Activated CD4-positive, alpha-beta T cell treated with anti-CD3 and anti-CD28 coated beads for 36 hours (primary cell): ENCODE measurements at regions not wholly inside any gene's neighbourhood (a gene's known extent, or its start where the extent isn't known, plus 50 kb on each side); places are given as distances from the start of the nearest gene placed in this dataset.

Experiments used
- ATAC-seq: fragments of 200-7000 bp; cut with Tn5 transposase; one replicate; pipeline ENCODE4 v1.10.0; 2021; ENCODE audit warnings: mild to moderate bottlenecking, moderate library complexity
- CTCF ChIA-PET: fragments of 350-600 bp; sonication (Branson Sonifier 250); formaldehyde crosslinking; loops from one replicate; lab custom pipeline; 2021; ENCODE audit warnings: antibody characterized with exemption; lab: Charles Lee
- POLR2A ChIA-PET: fragments of 350-600 bp; sonication (Branson Sonifier 250); formaldehyde crosslinking; loops from one replicate; lab custom pipeline; 2021; ENCODE audit warnings: antibody characterized with exemption, inconsistent platforms; lab: Charles Lee
- DNase-seq: peaks from one replicate; pipeline ENCODE4 v3.0.0-alpha.2; 2020
- H3K27ac Mint-ChIP-seq: one replicate; pipeline ENCODE4 v1.8.0; 2021; ENCODE audit warnings: mixed read lengths
- H3K27me3 Mint-ChIP-seq: one replicate; pipeline ENCODE4 v1.8.0; 2021; ENCODE audit warnings: mixed read lengths
- H3K36me3 Mint-ChIP-seq: one replicate; pipeline ENCODE4 v1.8.0; 2021; ENCODE audit warnings: low read depth, mixed read lengths
- H3K4me1 Mint-ChIP-seq: one replicate; pipeline ENCODE4 v1.8.0; 2021; ENCODE audit warnings: mixed read lengths
- H3K4me3 Mint-ChIP-seq: one replicate; pipeline ENCODE4 v1.8.0; 2021; ENCODE audit warnings: mild to moderate bottlenecking, moderate library complexity, mixed read lengths
- H3K9me3 Mint-ChIP-seq: one replicate; pipeline ENCODE4 v1.8.0; 2021; ENCODE audit warnings: low read depth, mixed read lengths
- intact Hi-C, 2 experiments: fragments of 100-400 bp; cut with DNase I in 1 of 2; cut with micrococcal nuclease in 1 of 2; formaldehyde crosslinking; loops; one replicate each; pipeline versions ENCODE4 v1.14.2 to v1.15.1; 2022 to 2024; cut with DNase I, micrococcal nuclease

GRCh38 chr2:147630585-147630984 is 214.2 kb upstream of the ACVR2A start:
- no peak overlapping the region for H3K4me3 Mint-ChIP-seq
- intact Hi-C loops = loop anchor here (2.0 to 10.0 kb wide), 3 partner anchors 32 to 214 kb away; partner anchors contain the start of gene ACVR2A (in 2 of the 2)
- ATAC-seq (peak; percentile 77), DNase-seq (peak; percentile 32)
- H3K9me3 Mint-ChIP-seq = peaks cover 2% of the 10 kb centered on the region
- ChIA-PET CTCF (no interaction called here), POLR2A (no interaction called here)
- peak overlapping the region; percentile 69 for H3K27ac Mint-ChIP-seq
- H3K4me1 Mint-ChIP-seq = peaks cover 50% of the 10 kb centered on the region
- H3K27me3 Mint-ChIP-seq = no peaks in the 10 kb centered on the region
- no peaks in the 10 kb centered on the region for H3K36me3 Mint-ChIP-seq

- H3K36me3 Mint-ChIP-seq = peaks cover 3% of the 10 kb centered on the region
- H3K4me1 Mint-ChIP-seq = peaks cover 57% of the 10 kb centered on the region
- intact Hi-C loops = loop anchor here (2.0 to 10.0 kb wide), 4 partner anchors 332 to 896 kb away; partner anchors contain the start of genes MBD5 (in 1 of the 2) and ORC4 (in 1 of the 2)
- no peak overlapping the region for H3K4me3 Mint-ChIP-seq
- ATAC-seq (peak; percentile 43), DNase-seq (no peak)
- ChIA-PET CTCF (interaction anchor here (1.2 kb wide), 1 partner anchor 9 kb away, joined by 3 read pairs; no protein-coding TSS in a partner anchor), POLR2A (no interaction called here)
- peak overlapping the region; percentile 59 for H3K27ac Mint-ChIP-seq
- peaks cover 2% of the 10 kb centered on the region for H3K9me3 Mint-ChIP-seq
- no peaks in the 10 kb centered on the region for H3K27me3 Mint-ChIP-seq
Observed at GRCh38 chr2:147628971-147629421, 215.8 kb upstream of the ACVR2A start.

- Mint-ChIP-seq H3K36me3 (peaks cover 3% of the 10 kb centered on the region), H3K27ac (peak overlapping the region; percentile 81), H3K9me3 (no peaks in the 10 kb centered on the region), H3K4me1 (peaks cover 34% of the 10 kb centered on the region), H3K4me3 (peak overlapping the region; percentile 41), H3K27me3 (no peaks in the 10 kb centered on the region)
- DNase-seq (peak; percentile 23), ATAC-seq (peak; percentile 99)
- ChIA-PET CTCF (interaction anchor here (1.1 kb wide), 1 partner anchor 11 kb away, joined by 3 read pairs; no protein-coding TSS in a partner anchor), POLR2A (no interaction called here)
- intact Hi-C loops = loop anchor here (5.0 to 10.0 kb wide), 4 partner anchors 39 to 901 kb away; partner anchors contain the start of genes MBD5 (in 1 of the 2) and ORC4 (in 1 of the 2)
Observed at GRCh38 chr2:147623328-147623727, 221.5 kb upstream of the ACVR2A start.

- DNase-seq (no peak), ATAC-seq (no peak)
- H3K9me3 Mint-ChIP-seq = no peaks in the 10 kb centered on the region
- H3K27ac Mint-ChIP-seq = no peak overlapping the region
- ChIA-PET POLR2A (no interaction called here), CTCF (no interaction called here)
- H3K36me3 Mint-ChIP-seq = peaks cover 3% of the 10 kb centered on the region
- H3K4me1 Mint-ChIP-seq = peaks cover 23% of the 10 kb centered on the region
- H3K27me3 Mint-ChIP-seq = no peaks in the 10 kb centered on the region
- intact Hi-C loops = loop anchor here (5.0 to 10.0 kb wide), 4 partner anchors 41 to 903 kb away; partner anchors contain the start of genes MBD5 (in 1 of the 2) and ORC4 (in 1 of the 2)
- no peak overlapping the region for H3K4me3 Mint-ChIP-seq
Observed at GRCh38 chr2:147621656-147622197, 223.1 kb upstream of the ACVR2A start.

DNA sequence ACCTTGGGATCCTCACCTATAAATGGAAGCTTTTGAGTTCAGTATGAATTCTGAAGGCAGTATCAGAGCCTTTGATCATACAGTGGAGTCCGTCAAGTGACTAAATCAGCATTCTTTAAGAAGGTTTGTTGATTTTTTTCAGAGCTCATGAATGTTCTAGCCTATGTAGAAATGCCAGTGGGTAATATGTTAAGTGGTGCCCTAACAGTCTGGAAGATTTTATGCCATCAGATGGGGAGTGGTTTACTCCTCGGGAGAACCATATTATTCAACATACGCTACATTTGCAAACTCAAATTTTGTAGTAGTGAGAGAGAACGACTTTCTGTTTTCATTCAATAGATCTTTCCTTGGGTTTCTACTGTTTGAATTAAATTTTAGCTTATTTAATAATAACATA is 225.0 kb upstream of the ACVR2A start:
- Mint-ChIP-seq H3K4me1 (peaks cover 23% of the 10 kb centered on the region), H3K27me3 (no peaks in the 10 kb centered on the region), H3K27ac (no peak overlapping the region), H3K36me3 (peaks cover 3% of the 10 kb centered on the region), H3K9me3 (no peaks in the 10 kb centered on the region), H3K4me3 (no peak overlapping the region)
- DNase-seq (no peak), ATAC-seq (no peak)
- intact Hi-C loops = loop anchor here (5.0 to 10.0 kb wide), 4 partner anchors 42 to 905 kb away; partner anchors contain the start of genes MBD5 (in 1 of the 2) and ORC4 (in 1 of the 2)
- ChIA-PET POLR2A (no interaction called here), CTCF (interaction anchor here (1.2 kb wide), 1 partner anchor 9 kb away, joined by 3 read pairs; no protein-coding TSS in a partner anchor)

DNA sequence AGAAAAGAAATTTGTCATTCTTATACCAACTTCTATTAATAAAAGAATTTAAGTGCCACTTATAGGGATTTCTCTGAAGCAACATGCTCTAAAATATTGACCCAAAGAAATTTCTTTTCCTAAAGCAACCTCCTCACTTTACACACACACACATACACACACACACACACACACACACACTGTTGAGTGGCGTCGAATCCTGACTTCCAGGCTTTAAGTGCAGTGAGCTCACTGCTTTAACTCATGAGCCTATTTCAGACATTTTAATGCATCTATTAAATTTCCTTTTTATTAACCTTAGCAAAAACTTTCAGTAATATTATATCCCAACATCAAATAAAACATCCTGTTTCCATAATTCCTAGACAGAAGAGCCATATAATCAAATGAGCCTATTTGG is 229.1 kb upstream of the ACVR2A start:
- Mint-ChIP-seq H3K27me3 (no peaks in the 10 kb centered on the region), H3K9me3 (no peaks in the 10 kb centered on the region), H3K4me3 (no peak overlapping the region), H3K4me1 (no peaks in the 10 kb centered on the region), H3K27ac (no peak overlapping the region), H3K36me3 (no peaks in the 10 kb centered on the region)
- DNase-seq (no peak), ATAC-seq (no peak)
- POLR2A ChIA-PET = no interaction called here
- CTCF ChIA-PET = no interaction called here
- intact Hi-C loops = no loop called here

GRCh38 chr2:147614979-147615470 is 229.8 kb upstream of the ACVR2A start:
- no peaks in the 10 kb centered on the region for H3K36me3 Mint-ChIP-seq
- no peak overlapping the region for H3K4me3 Mint-ChIP-seq
- POLR2A ChIA-PET = no interaction called here
- H3K9me3 Mint-ChIP-seq = no peaks in the 10 kb centered on the region
- intact Hi-C loops = no loop called here
- H3K27ac Mint-ChIP-seq = no peak overlapping the region
- ATAC-seq (no peak), DNase-seq (no peak)
- CTCF ChIA-PET = interaction anchor here (0.6 kb wide), 1 partner anchor 64 kb away, joined by 4 read pairs; no protein-coding TSS in a partner anchor
- no peaks in the 10 kb centered on the region for H3K27me3 Mint-ChIP-seq
- H3K4me1 Mint-ChIP-seq = no peaks in the 10 kb centered on the region

DNA sequence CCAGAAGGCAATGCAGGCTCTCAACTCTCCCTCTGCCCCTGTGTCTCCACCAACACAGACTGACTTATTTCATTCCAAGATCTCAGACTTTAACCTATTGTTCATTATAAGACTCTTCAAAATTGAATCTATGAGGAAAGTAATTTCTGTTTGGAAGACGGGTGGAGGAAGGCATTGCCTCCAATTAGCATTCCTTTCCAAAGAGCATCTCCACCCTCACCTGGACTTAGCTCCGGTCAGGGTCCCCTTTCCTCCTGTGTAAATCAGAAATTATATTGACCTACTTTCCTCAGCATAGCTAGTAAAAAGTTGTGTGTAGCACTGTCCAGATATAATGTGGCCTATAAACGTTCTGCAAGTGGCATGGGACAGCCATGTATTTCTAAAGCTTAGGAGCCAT is 230.4 kb upstream of the ACVR2A start:
- Mint-ChIP-seq H3K9me3 (no peaks in the 10 kb centered on the region), H3K27ac (no peak overlapping the region), H3K27me3 (no peaks in the 10 kb centered on the region), H3K4me3 (no peak overlapping the region), H3K36me3 (no peaks in the 10 kb centered on the region), H3K4me1 (no peaks in the 10 kb centered on the region)
- POLR2A ChIA-PET = no interaction called here
- ATAC-seq = no peak
- CTCF ChIA-PET = no interaction called here
- DNase-seq = no peak
- intact Hi-C loops = no loop called here

GRCh38 chr2:147610496-147611040 is 234.3 kb upstream of the ACVR2A start:
- no peaks in the 10 kb centered on the region for H3K36me3 Mint-ChIP-seq

DNA sequence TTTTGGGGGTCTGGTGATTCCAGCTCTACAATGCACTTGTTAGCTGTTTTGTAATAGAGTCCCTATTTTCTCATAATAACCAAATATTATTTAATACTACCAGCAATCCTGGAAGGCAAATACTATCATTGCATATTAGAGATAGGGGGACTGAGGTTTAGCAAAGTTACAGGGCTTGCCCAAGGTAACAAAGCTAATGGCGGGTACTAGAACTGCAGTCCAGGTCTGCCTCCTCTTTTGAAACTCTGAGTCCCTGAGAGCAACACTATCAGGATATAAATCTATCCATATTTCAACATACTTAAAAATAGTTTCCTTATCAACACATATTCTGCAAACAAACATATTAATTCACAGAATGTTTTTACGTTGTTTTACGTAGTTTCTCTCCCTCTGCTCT is 235.5 kb upstream of the ACVR2A start:
- DNase-seq (no peak), ATAC-seq (no peak)
- Mint-ChIP-seq H3K4me1 (peaks cover 3% of the 10 kb centered on the region), H3K27me3 (no peaks in the 10 kb centered on the region), H3K27ac (no peak overlapping the region), H3K4me3 (no peak overlapping the region), H3K36me3 (no peaks in the 10 kb centered on the region), H3K9me3 (no peaks in the 10 kb centered on the region)
- intact Hi-C loops = loop anchor here in 1 of 2 experiments (1.0 kb wide), 1 partner anchor 36 kb away; no protein-coding TSS in a partner anchor
- ChIA-PET POLR2A (no interaction called here), CTCF (no interaction called here)

More at GRCh38 chr2:147610496-147611040, 234.3 kb upstream of the ACVR2A start:
- ChIA-PET CTCF (interaction anchor here (0.7 to 0.8 kb wide), 2 partner anchors 65 to 158 kb away, joined by 3 read pairs; no protein-coding TSS in a partner anchor), POLR2A (no interaction called here)
- Mint-ChIP-seq H3K27me3 (no peaks in the 10 kb centered on the region), H3K27ac (no peak overlapping the region), H3K9me3 (no peaks in the 10 kb centered on the region), H3K4me3 (no peak overlapping the region), H3K4me1 (peaks cover 3% of the 10 kb centered on the region)
- intact Hi-C loops = no loop called here
- ATAC-seq = no peak
- DNase-seq = no peak

- no peak overlapping the region for H3K4me3 Mint-ChIP-seq
- no peaks in the 10 kb centered on the region for H3K9me3 Mint-ChIP-seq
- H3K27me3 Mint-ChIP-seq = no peaks in the 10 kb centered on the region
- H3K36me3 Mint-ChIP-seq = no peaks in the 10 kb centered on the region
- DNase-seq (no peak), ATAC-seq (peak; percentile 53)
- POLR2A ChIA-PET = no interaction called here
- intact Hi-C loops = no loop called here
- H3K4me1 Mint-ChIP-seq = peaks cover 3% of the 10 kb centered on the region
- H3K27ac Mint-ChIP-seq = no peak overlapping the region
- CTCF ChIA-PET = no interaction called here
Observed at GRCh38 chr2:147607379-147607778, 237.4 kb upstream of the ACVR2A start.
